ENCODE measurements at regions not wholly inside any gene's neighbourhood (a gene's known extent, or its start where the extent isn't known, plus 50 kb on each side); places are given as distances from the start of the nearest gene placed in this dataset.
A peak's percentile ranks its signal among the peaks of the same experiment; 100 is the strongest.

DNA sequence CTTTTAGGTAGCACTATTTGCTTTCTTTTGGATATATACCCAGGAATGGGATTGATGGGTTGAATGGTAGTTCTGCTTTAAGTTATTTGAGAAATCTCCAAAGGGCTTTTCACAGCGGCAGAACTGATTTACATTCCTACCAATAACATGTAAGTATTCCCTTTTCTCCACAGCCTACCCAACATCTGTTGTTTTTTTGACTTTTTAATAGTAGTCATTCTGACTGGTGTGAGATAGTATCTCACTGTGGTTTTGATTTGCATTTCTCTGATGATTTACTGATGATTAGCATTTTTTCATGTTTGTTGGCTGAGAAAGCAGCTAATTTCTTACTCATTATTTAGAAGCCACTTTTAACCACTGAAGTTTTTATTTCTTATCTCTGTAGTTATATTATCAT, 221.1 kb upstream of the ACTBL2 start:
- H3K4me3 ChIP-seq (ENCODE audit: low read depth in 2 of 2, low read length in 1 of 2) = no peak overlapping the region
- no peak overlapping the region for H3K27ac ChIP-seq (ENCODE audit: low read depth in 2 of 2, low read length in 1 of 2)
- no peaks in the 10 kb centered on the region for H3K9me2 ChIP-seq
- no peaks in the 10 kb centered on the region for H3F3A ChIP-seq (replicated peaks; ENCODE audit: insufficient read depth)
- no peaks in the 10 kb centered on the region for H4K20me1 ChIP-seq (ENCODE audit: insufficient read depth)
- H3K36me3 ChIP-seq (replicated peaks in 1 of 2; ENCODE audit: control insufficient read depth in 1 of 2, insufficient read depth in 2 of 2, low read length in 1 of 2) = no peaks in the 10 kb centered on the region
- WGBS (ENCODE audit: low lambda C conversion rate) = 80% methylated on average over 1 of the region's 1 CpG
- CTCF ChIA-PET = interaction anchor here (1.0 kb wide), 1 partner anchor 74 kb away, joined by 5 read pairs; no protein-coding TSS in a partner anchor
- no peak for DNase-seq
- POLR2A ChIA-PET = no interaction called here
- TF ChIP-seq CHD2 (IDR thresholded peaks at IDR 0.05; ENCODE audit: low read length, partially characterized antibody) (no peak), POLR2AphosphoS5 (IDR thresholded peaks at IDR 0.05; ENCODE audit: low read depth, low read length) (no peak), JUND (IDR thresholded peaks at IDR 0.05) (0 out of 2 replicates have a peak, but pooled peaks have one; percentile 4), TCF12 (IDR thresholded peaks at IDR 0.05) (peak; percentile 55)
- H2AFZ ChIP-seq (ENCODE audit: low read depth) = no peak overlapping the region
- H3K27me3 ChIP-seq (ENCODE audit: insufficient read depth) = no peaks in the 10 kb centered on the region
- H3K4me2 ChIP-seq = no peak overlapping the region
- no peaks in the 10 kb centered on the region for H3K9me3 ChIP-seq
- 0 out of 4 replicates have a peak, but pooled peaks cover 0 to 8% of the 10 kb centered on the region in 2 experiments for H3K4me1 ChIP-seq (ENCODE audit: control insufficient read depth in 1 of 2, insufficient read depth in 2 of 2, low read depth in 1 of 2, low read length in 1 of 2)
- no peaks in the 10 kb centered on the region for H3K79me2 ChIP-seq (ENCODE audit: insufficient read depth)
- H3K9ac ChIP-seq = no peak overlapping the region

- H3K4me3 ChIP-seq (ENCODE audit: low read depth in 2 of 2, low read length in 1 of 2) = no peak overlapping the region
- H3K9me2 ChIP-seq = no peaks in the 10 kb centered on the region
- peaks cover under 1 to 8% of the 10 kb centered on the region in 2 experiments; a peak in 2 of 4 replicates for H3K4me1 ChIP-seq (ENCODE audit: control insufficient read depth in 1 of 2, insufficient read depth in 2 of 2, low read depth in 1 of 2, low read length in 1 of 2)
- TF ChIP-seq SMC3 (IDR thresholded peaks at IDR 0.05; ENCODE audit: low read depth, low read length) (no peak), CHD2 (IDR thresholded peaks at IDR 0.05; ENCODE audit: low read length, partially characterized antibody) (no peak), EP300 (IDR thresholded peaks at IDR 0.05; ENCODE audit: borderline replicate concordance in 1 of 2, low read depth in 1 of 2, low read length in 1 of 2) (no peak), JUND (IDR thresholded peaks at IDR 0.05) (no peak), TCF12 (IDR thresholded peaks at IDR 0.05) (no peak), FOXM1 (IDR thresholded peaks at IDR 0.05; ENCODE audit: low read depth) (no peak), EZH2phosphoT487 (IDR thresholded peaks at IDR 0.05; ENCODE audit: borderline replicate concordance, low read depth) (no peak), POLR2AphosphoS5 (IDR thresholded peaks at IDR 0.05; ENCODE audit: low read depth, low read length) (no peak), YY1 (IDR thresholded peaks at IDR 0.05; ENCODE audit: low read depth) (no peak), ELF1 (IDR thresholded peaks at IDR 0.05) (no peak), RFX5 (IDR thresholded peaks at IDR 0.05; ENCODE audit: low read length) (no peak), MEF2A (IDR thresholded peaks at IDR 0.05; ENCODE audit: borderline replicate concordance, low read depth) (no peak)
- TF ChIP-seq, protein P1, sequence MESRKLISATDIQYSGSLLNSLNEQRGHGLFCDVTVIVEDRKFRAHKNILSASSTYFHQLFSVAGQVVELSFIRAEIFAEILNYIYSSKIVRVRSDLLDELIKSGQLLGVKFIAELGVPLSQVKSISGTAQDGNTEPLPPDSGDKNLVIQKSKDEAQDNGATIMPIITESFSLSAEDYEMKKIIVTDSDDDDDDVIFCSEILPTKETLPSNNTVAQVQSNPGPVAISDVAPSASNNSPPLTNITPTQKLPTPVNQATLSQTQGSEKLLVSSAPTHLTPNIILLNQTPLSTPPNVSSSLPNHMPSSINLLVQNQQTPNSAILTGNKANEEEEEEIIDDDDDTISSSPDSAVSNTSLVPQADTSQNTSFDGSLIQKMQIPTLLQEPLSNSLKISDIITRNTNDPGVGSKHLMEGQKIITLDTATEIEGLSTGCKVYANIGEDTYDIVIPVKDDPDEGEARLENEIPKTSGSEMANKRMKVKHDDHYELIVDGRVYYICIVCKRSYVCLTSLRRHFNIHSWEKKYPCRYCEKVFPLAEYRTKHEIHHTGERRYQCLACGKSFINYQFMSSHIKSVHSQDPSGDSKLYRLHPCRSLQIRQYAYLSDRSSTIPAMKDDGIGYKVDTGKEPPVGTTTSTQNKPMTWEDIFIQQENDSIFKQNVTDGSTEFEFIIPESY (IDR thresholded peaks at IDR 0.05; ENCODE audit: borderline replicate concordance, low read depth) = no peak
- TF ChIP-seq, protein P2, sequence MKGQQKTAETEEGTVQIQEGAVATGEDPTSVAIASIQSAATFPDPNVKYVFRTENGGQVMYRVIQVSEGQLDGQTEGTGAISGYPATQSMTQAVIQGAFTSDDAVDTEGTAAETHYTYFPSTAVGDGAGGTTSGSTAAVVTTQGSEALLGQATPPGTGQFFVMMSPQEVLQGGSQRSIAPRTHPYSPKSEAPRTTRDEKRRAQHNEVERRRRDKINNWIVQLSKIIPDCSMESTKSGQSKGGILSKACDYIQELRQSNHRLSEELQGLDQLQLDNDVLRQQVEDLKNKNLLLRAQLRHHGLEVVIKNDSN (IDR thresholded peaks at IDR 0.05; ENCODE audit: borderline replicate concordance, low read depth) = no peak
- POLR2A ChIA-PET = no interaction called here
- CTCF ChIA-PET = no interaction called here
- no peaks in the 10 kb centered on the region for H3F3A ChIP-seq (replicated peaks; ENCODE audit: insufficient read depth)
- no peak overlapping the region for H3K27ac ChIP-seq (ENCODE audit: low read depth in 2 of 2, low read length in 1 of 2)
- no peak overlapping the region for H3K9ac ChIP-seq
- H4K20me1 ChIP-seq (ENCODE audit: insufficient read depth) = no peaks in the 10 kb centered on the region
- H2AFZ ChIP-seq (ENCODE audit: low read depth) = no peak overlapping the region
- H3K4me2 ChIP-seq = no peak overlapping the region
- DNase-seq = no peak
- WGBS (ENCODE audit: low lambda C conversion rate) = 97% methylated on average over 2 of the region's 2 CpGs
- H3K36me3 ChIP-seq (replicated peaks in 1 of 2; ENCODE audit: control insufficient read depth in 1 of 2, insufficient read depth in 2 of 2, low read length in 1 of 2) = no peaks in the 10 kb centered on the region
- H3K27me3 ChIP-seq (ENCODE audit: insufficient read depth) = no peaks in the 10 kb centered on the region
- no peaks in the 10 kb centered on the region for H3K79me2 ChIP-seq (ENCODE audit: insufficient read depth)
- H3K9me3 ChIP-seq = no peaks in the 10 kb centered on the region
These were observed 217.9 kb upstream of the ACTBL2 start for GRCh38 chr5:57700484-57700883.
